NCI-H82 treated with DMSO at 0.1 percent for 48 hours (cell line): ENCODE measurements at regions not wholly inside any gene's neighbourhood (a gene's known extent, or its start where the extent isn't known, plus 50 kb on each side); places are given as distances from the start of the nearest gene placed in this dataset.

ENCODE experiments used
- DNase-seq: peaks from one replicate; lab custom pipeline; 2025; ENCODE audit not compliant: unreplicated experiment; lab: John Stamatoyannopoulos, UW

GRCh38 chr14:55734731-55735130 lies 154.7 kb downstream of the KTN1 start:
- no peak for DNase-seq

GRCh38 chr14:55739967-55740648 lies 160.1 kb downstream of the KTN1 start:
- no peak for DNase-seq

GRCh38 chr14:55740649-55740989 lies 160.6 kb downstream of the KTN1 start:
- DNase-seq = no peak

- DNase-seq = no peak
Observed at GRCh38 chr14:55741240-55741639, 161.2 kb downstream of the KTN1 start.

GRCh38 chr14:55743551-55743950 lies 163.5 kb downstream of the KTN1 start:
- no peak for DNase-seq

- no peak for DNase-seq
Observed at GRCh38 chr14:55744321-55744720, 164.3 kb downstream of the KTN1 start.

- no peak for DNase-seq
Observed at GRCh38 chr14:55745906-55746305, 165.9 kb downstream of the KTN1 start.

- no peak for DNase-seq
Observed at GRCh38 chr14:55746558-55746957, 166.6 kb downstream of the KTN1 start.

- no peak for DNase-seq
Observed at GRCh38 chr14:55747186-55747585, 167.2 kb downstream of the KTN1 start.

GRCh38 chr14:55749201-55749812 lies 169.3 kb downstream of the KTN1 start:
- no peak for DNase-seq

GRCh38 chr14:55749946-55750345 lies 169.9 kb downstream of the KTN1 start:
- no peak for DNase-seq

GRCh38 chr14:55752580-55753390 lies 172.8 kb downstream of the KTN1 start:
- no peak for DNase-seq

- no peak for DNase-seq
Observed at GRCh38 chr14:55754471-55754870, 174.5 kb downstream of the KTN1 start.

- no peak for DNase-seq
Observed at GRCh38 chr14:55754871-55755270, 174.9 kb downstream of the KTN1 start.

GRCh38 chr14:55756078-55756477 lies 176.1 kb downstream of the KTN1 start:
- no peak for DNase-seq

- no peak for DNase-seq
Observed at GRCh38 chr14:55756557-55756956, 176.6 kb downstream of the KTN1 start.

GRCh38 chr14:55758796-55759195 lies 178.8 kb downstream of the KTN1 start:
- no peak for DNase-seq

- no peak for DNase-seq
Observed at GRCh38 chr14:55760789-55761566, 181.0 kb downstream of the KTN1 start.

GRCh38 chr14:55761651-55762050 lies 181.6 kb downstream of the KTN1 start:
- DNase-seq = no peak

GRCh38 chr14:55762595-55763232 lies 182.7 kb downstream of the KTN1 start:
- DNase-seq = no peak

- DNase-seq = no peak
Observed at GRCh38 chr14:55764784-55765183, 184.8 kb downstream of the KTN1 start.
